ENCODE measurements at regions not wholly inside any gene's neighbourhood (a gene's known extent, or its start where the extent isn't known, plus 50 kb on each side); places are given as distances from the start of the nearest gene placed in this dataset.

GRCh38 chr4:64520421-64520820 is 111.2 kb upstream of the TECRL start:
- FAIRE-seq (no peak), DNase-seq (ENCODE audit: extremely low spot score, insufficient read length, low read depth) (no peak)

DNA sequence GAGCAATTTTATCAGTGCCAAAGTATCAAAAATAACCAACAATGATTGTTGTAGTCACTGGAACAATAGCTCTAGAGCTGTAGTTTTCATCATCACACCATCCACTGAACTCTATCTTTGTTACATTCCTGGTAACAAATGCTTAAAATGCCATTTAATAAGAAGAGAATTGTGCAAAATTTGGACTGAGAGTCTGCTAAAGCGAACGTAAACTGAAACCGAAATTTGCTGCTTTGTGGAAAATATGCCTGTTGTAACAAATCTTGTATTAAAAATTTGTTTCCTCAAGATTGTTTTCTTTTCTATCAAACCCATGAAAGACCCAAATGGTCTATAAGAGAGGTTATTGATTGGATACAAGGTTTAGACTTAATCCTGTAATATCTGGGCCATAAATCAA is 109.3 kb upstream of the TECRL start:
- DNase-seq (ENCODE audit: extremely low spot score, insufficient read length, low read depth) (no peak), FAIRE-seq (no peak)

DNA sequence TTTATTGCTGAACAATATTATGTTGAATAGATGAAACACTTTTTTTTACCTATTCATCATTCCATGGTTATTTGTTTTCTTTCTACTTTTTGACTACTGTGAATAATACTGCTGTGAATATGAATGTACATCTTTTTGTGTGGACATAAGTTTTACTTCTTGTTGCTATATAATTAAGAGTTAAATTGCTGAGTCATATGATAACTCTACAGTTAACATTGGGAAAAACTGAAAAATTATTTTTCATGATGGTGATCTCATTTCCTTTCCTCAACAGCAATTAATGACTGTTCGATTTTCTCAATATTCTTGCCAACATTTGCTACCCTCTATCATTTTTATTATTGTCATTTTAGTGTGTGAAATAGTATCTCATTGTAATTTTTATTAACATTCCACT is 106.9 kb upstream of the TECRL start:
- no peak for FAIRE-seq
- DNase-seq (ENCODE audit: extremely low spot score, insufficient read length, low read depth) = no peak

DNA sequence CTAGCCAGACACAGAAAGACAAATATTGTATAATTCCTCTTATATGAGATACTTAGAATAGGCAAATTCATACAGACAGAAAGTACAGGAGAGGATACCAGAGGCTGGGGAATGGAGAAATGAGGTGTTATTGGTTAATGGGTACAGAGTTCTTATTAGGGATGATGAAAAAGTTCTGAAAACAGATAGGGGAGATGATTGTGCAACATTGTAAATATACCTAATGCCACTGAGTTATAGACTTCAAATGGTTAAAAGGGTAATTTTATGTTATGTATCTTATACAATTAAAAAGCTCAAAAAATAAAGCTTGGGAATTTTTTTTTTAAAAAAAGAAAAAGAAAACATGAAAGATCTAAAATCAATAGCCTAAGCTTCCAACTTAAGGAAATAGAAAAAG is 98.8 kb upstream of the TECRL start:
- DNase-seq (ENCODE audit: extremely low spot score, insufficient read length, low read depth) (no peak), FAIRE-seq (no peak)

GRCh38 chr4:64503945-64504675 is 94.9 kb upstream of the TECRL start:
- FAIRE-seq (no peak), DNase-seq (ENCODE audit: extremely low spot score, insufficient read length, low read depth) (no peak)

DNA sequence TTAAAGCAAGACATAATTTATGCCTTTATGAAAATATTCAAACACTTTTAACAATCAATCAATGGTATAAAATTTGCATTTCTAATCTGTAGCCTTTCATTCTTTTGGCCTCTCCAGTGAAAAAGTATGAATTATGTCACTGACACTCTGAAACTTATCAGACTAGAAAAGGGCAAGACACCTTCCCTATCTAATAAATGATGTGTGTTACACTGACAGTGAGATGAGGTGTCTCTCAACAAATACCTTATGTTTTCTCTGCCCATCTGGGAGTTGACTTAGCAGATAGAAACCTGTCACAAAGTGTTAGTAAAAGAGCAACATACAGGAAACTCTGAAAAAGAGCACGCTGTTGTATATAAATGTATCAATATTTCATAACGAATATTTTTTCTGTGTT is 94.2 kb upstream of the TECRL start:
- DNase-seq (ENCODE audit: extremely low spot score, insufficient read length, low read depth) (no peak), FAIRE-seq (no peak)

GRCh38 chr4:64497491-64497890 is 88.2 kb upstream of the TECRL start:
- FAIRE-seq (no peak), DNase-seq (ENCODE audit: extremely low spot score, insufficient read length, low read depth) (no peak)

DNA sequence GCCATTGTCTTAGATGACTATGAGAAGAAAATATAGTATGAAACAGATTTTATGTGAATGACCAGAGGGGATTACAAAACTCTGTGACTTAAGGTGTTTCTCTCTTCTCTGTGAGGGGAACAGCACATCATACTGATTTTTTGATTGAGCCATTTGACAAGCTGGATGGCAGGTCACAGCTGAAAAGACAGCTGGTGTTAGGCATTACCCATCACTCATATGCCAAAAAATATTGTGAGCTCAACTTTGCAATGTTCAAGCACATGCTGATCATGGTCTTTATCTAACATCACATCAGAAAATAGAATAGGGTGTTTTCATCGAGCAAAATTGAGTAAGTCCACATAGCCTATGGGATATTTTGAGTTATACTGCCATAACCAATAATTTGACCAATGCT is 86.7 kb upstream of the TECRL start:
- no peak for FAIRE-seq
- DNase-seq (ENCODE audit: extremely low spot score, insufficient read length, low read depth) = no peak

DNA sequence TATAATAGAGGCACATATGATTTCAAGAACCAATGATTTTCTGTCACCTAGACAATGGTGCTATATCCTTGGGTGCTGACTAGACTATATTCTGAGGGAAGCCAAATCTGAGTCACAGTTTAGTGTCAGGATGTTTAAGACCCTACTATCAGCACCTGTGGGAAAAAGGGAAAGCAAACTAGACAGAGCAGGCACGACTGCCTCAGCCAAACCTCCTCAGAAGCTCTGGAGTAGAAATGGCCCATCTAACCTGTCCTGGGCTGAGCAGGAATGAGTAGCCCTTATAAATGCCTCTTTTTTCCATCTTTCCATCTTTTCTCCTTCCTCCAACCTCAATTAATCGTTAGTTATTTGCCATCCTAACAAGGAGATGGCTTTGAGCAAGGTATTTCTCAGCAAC is 80.4 kb upstream of the TECRL start:
- no peak for FAIRE-seq
- DNase-seq (ENCODE audit: extremely low spot score, insufficient read length, low read depth) = no peak

GRCh38 chr4:64479338-64479737 is 70.1 kb upstream of the TECRL start:
- DNase-seq (ENCODE audit: extremely low spot score, insufficient read length, low read depth) = no peak
- no peak for FAIRE-seq

GRCh38 chr4:64477127-64477526 is 67.9 kb upstream of the TECRL start:
- FAIRE-seq (no peak), DNase-seq (ENCODE audit: extremely low spot score, insufficient read length, low read depth) (no peak)

DNA sequence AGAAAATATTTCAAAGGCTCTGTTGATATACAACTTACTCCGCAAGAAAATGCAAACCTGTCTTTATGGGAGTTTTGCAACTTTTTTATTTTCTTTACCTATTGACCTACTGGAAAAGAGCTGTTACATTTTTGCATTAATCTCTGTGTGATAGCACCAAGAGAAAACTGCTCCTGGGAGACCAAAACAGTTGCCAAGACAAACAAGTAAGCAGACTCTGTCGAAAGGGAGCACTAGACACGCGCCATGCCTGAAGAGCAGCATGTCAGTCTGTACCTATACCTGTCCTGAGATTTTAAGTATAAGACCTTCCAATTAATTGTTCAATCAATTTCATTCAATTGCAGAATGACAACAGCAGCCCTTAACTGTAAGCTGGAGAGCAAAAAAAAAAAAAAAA is 56.0 kb upstream of the TECRL start:
- FAIRE-seq (no peak), DNase-seq (ENCODE audit: extremely low spot score, insufficient read length, low read depth) (no peak)

GRCh38 chr4:64464581-64464980 is 55.3 kb upstream of the TECRL start:
- FAIRE-seq (no peak), DNase-seq (ENCODE audit: extremely low spot score, insufficient read length, low read depth) (no peak)

Measured in GM18507 (cell line).